Suppressor macrophage treated with lipopolysaccharide for 1 hour (primary cell): ENCODE measurements at regions not wholly inside any gene's neighbourhood (a gene's known extent, or its start where the extent isn't known, plus 50 kb on each side); places are given as distances from the start of the nearest gene placed in this dataset.
"Not testable (repeated sequence)": the region's sequence is repeated elsewhere in the genome, so short reads cannot be mapped to it uniquely, and the experiment has no call there.

Experiments used
- DNase-seq, 3 donors: peaks; one replicate each; pipeline ENCODE4 v3.0.0-alpha.2; 2020 to 2022

DNA sequence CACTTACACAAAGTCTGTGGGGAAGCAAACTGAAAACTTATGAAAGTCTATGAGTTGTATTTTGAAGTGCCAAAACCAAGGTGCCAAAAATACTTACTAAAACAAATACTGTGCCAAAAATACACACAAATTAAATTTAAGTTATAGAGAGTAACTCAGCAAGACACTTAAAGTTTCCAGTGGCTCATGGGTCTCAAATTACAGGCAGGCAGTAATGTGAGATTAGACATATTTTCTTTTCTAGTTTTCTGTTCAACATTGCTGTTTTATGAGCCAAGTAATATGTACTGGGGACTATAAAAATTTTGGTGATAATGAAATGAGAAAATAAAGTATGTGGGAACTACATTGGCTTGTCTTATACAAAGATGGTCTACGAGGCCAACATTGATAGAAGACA, 172.2 kb upstream of the SNX2 start:
- no peak for DNase-seq

GRCh38 chr5:122605236-122605635, 169.6 kb upstream of the SNX2 start:
- DNase-seq, result no peak

GRCh38 chr5:122607818-122608217, 167.1 kb upstream of the SNX2 start:
- DNase-seq, result no peak

DNA sequence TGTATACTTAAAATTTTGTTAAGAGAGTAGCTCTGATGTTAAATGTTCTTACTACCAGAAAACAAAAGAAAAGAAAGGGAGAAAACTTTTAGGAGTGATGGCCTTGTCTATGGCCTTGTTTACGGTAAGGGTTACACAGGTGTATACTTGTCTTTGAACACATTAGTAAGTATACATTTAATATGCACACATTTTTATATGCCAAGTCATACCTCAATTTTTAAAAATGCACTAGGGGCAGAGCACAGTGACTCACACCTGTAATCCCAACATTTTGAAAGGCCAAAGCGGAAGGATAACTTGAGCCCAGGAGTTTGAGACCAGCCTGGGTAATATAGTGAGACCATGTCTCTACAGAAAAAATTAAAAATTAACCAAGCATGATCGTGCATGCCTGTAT, 166.7 kb upstream of the SNX2 start:
- DNase-seq, result no peak

DNA sequence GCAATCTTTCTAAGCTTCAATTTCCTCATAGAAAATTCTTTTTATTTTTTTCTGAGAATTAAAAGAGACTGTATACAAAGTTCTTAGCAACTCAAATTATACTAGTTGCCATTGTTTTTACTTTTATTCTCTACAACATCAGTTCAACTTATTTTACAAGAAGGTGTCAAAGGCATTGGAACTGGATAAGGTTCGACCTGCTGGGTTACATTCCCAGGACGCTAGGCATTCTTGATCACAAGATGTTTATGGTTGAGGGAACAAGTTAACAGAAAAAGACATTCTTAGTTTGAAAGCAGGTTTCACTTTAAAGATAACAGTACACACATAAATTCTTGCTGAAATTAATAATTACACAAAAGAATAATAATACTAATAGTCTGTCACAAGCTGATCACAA, 163.5 kb upstream of the SNX2 start:
- DNase-seq, result no peak

DNA sequence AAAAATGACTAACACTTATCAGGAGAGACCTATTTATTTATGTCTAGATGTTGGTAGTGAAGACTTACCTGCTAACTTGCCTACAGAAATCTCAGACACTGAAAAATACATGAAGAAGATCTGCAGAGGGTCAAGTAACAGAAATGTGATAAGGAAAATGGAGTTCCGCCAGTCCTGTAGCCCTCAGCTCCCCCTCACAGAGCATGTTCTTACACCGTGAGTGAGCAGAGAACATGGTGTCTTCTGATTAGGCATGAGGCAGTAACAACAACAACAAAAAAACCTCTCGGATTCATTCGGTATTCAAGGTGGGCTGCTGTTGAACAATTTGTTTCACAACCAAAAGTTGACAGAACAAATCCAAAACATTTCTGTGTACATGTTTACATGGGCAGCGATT, 162.0 kb upstream of the SNX2 start:
- DNase-seq, result no peak

GRCh38 chr5:122615146-122615545, 159.7 kb upstream of the SNX2 start:
- no peak for DNase-seq

- DNase-seq, result no peak
Observed at GRCh38 chr5:122615832-122616231, 159.0 kb upstream of the SNX2 start.

GRCh38 chr5:122618046-122618445, 156.8 kb upstream of the SNX2 start:
- DNase-seq, result not testable (repeated sequence)

DNA sequence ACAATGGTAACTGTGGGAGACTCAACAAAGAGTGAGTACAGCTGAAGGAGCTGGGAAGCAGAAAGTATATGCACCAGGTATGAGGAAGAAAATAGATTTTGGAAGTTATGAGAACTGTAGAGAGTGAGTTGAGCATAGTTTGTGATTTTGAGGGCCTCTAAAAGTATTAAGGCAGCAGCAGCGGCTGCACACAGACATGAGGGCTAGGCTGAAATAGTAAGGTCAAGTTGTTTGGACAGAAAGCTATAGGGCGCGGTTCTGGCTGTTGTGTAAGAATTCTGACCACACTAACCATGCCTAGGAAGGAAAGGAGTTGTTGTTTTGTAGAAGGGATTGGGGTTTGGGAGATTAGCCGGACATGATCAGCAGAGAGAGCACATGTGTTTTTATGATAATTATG, 154.1 kb upstream of the SNX2 start:
- not testable (repeated sequence) for DNase-seq

DNA sequence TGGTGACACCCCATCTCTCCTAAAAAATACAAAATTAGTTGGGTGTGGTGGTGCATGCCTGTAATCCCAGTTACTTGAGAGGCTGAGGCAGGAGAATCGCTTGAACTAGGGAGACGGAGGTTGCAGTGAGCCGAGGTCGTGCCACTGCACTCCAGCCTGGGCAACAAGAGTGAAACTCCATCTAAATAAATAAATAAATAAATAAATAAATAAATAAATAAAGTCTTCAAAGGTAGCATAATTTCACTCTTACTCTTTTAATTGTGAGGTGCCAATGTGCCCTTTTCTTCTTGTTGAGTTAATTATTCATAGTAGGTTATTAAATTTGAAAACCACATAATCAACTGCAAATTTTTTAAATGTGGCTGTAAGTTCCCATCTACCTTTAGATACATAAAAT, 146.2 kb upstream of the SNX2 start:
- not testable (repeated sequence) for DNase-seq

DNA sequence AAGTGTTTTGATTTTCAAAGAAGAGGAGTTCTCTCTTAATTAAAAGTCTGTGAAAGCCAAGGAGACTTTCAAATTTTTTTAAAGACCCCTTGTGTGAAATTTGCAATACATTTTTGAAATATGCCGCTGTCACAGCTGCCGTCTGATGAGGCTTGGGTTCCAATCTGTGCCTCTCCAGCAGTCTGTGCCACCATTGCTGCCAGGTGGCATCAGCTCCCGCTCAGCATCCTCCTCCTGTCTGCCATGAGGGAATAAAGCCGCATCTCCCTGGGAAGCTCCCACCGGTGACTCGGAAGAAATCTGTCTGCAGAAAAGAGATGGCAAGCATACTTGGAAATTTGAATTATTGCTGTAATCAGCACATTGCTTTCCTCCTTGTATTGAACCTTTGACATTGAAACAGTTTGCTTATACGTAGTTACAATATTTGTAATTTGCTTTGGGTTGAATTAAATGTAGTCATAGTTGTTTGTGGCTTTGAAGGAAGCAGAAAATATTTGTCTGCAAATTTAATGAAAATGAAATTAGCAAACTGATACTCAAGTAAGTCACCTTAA, 145.7 kb upstream of the SNX2 start:
- no peak for DNase-seq

- no peak for DNase-seq
Observed at GRCh38 chr5:122638581-122638980, 136.3 kb upstream of the SNX2 start.

DNA sequence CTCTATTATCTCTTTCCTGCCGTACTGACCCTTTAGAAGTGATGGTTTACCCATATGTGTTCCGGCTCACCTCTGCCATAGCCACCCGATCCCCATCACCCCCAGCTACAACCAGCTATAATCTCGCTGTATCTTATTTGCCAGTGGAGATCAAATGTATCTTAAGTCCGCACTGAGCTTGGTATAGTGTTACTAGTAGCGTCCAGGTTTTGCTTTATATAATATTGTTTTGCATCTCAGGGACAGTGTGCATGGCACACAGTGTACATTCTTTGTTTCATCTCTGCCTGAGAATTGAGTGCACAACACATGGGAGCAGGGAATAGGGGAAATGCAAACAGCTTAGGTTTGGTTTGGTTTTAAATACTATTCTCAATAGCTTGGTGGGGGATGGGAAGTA, 135.8 kb upstream of the SNX2 start:
- no peak for DNase-seq

DNA sequence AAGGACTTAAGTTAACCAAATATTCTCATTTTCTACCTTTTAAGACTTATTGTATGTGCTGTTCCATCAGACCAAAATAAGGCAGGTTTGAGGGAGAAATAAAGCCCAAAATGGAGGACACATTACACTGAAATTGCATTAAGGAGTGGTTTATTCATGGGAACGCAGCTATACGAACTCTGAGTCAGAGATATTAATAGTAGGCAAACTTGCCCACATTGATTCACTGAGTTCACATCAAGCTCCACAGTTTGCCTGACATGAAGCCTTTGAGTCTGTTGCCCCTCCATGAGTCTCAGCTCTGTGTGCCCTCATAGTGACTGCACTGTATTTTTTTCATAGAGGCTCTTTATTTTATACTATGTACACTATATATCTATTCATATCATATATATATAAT, 135.0 kb upstream of the SNX2 start:
- no peak for DNase-seq

- no peak for DNase-seq
Observed at GRCh38 chr5:122649080-122649479, 125.8 kb upstream of the SNX2 start.

GRCh38 chr5:122653087-122654017, 121.5 kb upstream of the SNX2 start:
- DNase-seq, result no peak

GRCh38 chr5:122656160-122656559, 118.7 kb upstream of the SNX2 start:
- DNase-seq, result no peak

GRCh38 chr5:122656577-122656976, 118.3 kb upstream of the SNX2 start:
- no peak for DNase-seq

GRCh38 chr5:122661496-122662180, 113.2 kb upstream of the SNX2 start:
- DNase-seq, result no peak

DNA sequence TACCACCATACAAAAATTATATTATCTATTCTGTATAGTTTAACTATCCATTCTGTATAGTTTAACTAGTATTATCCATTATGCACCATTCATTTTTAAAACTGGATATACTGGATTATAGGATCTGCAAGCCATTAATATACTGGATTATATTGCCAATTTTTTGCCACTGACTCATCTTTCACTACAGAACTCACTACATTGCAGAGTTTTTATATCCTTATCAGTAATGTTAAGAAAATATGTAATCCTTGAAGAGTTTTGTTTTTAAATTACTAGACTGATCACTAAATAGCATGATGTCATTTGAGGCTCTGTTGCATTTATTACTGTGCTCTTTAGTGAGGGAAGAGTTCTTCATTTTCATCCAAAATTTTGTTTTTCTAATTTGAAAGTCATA, 109.8 kb upstream of the SNX2 start:
- no peak for DNase-seq

DNA sequence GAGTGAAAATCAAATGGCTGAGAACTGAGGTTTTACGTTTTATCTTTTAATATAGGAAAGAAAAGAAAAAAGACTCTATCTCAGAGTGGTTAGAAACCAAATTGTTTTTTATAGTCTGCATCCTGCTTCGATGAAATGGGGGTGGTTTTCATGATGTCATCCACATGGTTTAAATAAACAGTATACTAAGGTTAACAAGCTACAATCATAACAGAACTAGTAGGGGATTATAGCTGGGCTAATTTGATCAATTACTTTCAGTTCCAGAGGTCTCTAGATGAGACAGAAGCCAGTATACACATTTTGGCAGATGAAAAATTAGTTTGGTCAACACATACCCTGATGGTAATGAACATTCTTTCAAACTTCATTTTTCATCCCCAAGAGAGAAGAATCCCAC, 106.3 kb upstream of the SNX2 start:
- DNase-seq, result no peak

DNA sequence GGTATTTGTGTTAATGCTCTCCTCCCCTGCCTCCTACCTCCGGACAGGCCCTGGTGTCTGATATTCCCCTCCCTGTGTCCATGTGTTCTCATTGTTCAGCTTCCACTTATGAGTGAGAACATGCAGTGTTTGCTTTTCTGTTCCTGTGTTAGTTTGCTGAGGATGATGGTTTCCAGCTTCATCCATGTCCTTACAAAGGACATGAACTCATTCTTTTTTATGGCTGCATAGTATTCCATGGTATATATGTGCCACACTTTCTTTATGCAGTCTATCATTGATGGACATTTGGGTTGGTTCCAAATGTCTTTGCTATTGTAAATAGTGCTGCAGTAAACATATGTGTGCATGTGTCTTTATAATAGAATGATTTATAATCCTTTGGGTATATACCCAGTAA, 105.2 kb upstream of the SNX2 start:
- not testable (repeated sequence) for DNase-seq

DNA sequence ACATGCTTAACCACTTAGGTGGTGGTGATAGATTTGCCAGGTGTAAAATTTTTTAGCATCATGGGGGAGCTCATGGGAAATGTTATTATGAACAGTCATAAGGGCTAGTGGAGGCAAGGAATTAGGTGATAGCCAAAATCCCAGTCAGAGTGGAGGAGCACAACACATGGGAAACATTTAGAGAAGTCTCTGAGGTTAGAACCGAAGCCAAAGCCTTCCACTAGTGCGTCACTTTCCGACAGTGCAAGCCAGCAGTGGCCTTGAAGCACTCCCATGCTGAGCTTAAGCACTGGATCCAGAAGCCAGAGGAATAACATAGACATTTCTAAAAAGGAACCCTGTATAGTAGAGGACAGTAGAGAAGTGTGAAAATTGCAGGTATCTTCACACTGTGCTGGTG, 101.5 kb upstream of the SNX2 start:
- DNase-seq, result no peak
